Right lobe of liver (tissue), 6 donors: ENCODE measurements at regions not wholly inside any gene's neighbourhood (a gene's known extent, or its start where the extent isn't known, plus 50 kb on each side); places are given as distances from the start of the nearest gene placed in this dataset.

Experiments used
- ATAC-seq, 4 donors: fragments of 200-7000 bp; cut with Tn5 transposase; one replicate each; pipeline ENCODE4 v1.9.1; 2020; ENCODE audit warnings: mild to moderate bottlenecking in 4 of 4, moderate library complexity in 4 of 4
- DNase-seq, 3 donors: peaks; one replicate each; pipeline ENCODE4 v3.0.0-alpha.2; 2020
- H3K27ac ChIP-seq, 3 donors: fragments of 200-600 bp; one replicate each; pipeline ENCODE4 v1.8.0; 2022
- H3K27me3 ChIP-seq, 2 donors: fragments of 200-600 bp; one replicate each; pipeline ENCODE4 v1.8.0; 2022
- H3K36me3 ChIP-seq, 4 donors: fragments of 200-600 bp; sonication (generic) in 1 of 4; one replicate each; pipeline versions ENCODE4 v1.5.1 to v1.8.0; 2017 to 2022; ENCODE audit warnings: control low read depth in 1 of 4
- H3K4me1 ChIP-seq, 4 donors: fragments of 200-600 bp; sonication (generic) in 1 of 4; one replicate each; pipeline versions ENCODE4 v1.5.1 to v1.8.0; 2017 to 2022; ENCODE audit warnings: control low read depth in 1 of 4
- H3K4me3 ChIP-seq, 3 donors: fragments of 200-600 bp; one replicate each; pipeline ENCODE4 v1.8.0; 2022
- H3K9me3 ChIP-seq, 4 donors: fragments of 200-600 bp; sonication (generic) in 1 of 4; one replicate each; pipeline versions ENCODE4 v1.5.1 to v1.8.0; 2017 to 2022; ENCODE audit warnings: control low read depth in 1 of 4
- CTCF ChIP-seq, 4 donors: fragments of 200-600 bp in 3 of 4; fragments of 450-650 bp in 1 of 4; IDR thresholded peaks; one replicate each; pipeline versions ENCODE4 v1.5.1 to v1.8.0; 2016 to 2022; ENCODE audit warnings: antibody characterized with exemption in 4 of 4, mild to moderate bottlenecking in 2 of 4
- POLR2A ChIP-seq: fragments of 450-650 bp; IDR thresholded peaks from one replicate; pipeline ENCODE4 v1.6.1; 2017; ENCODE audit warnings: antibody characterized with exemption, mild to moderate bottlenecking
- WGBS: methylation state at CpG from one replicate; pipeline ENCODE4 v1.1.6; 2018; ENCODE audit warnings: low coverage, low lambda C conversion rate; ENCODE audit not compliant: insufficient coverage; ENCODE audit errors: missing lambda C conversion rate; 5-methylcytosine and 5-hydroxymethylcytosine counted together
- intact Hi-C, 2 donors: fragments of 100-400 bp; cut with DNase I; formaldehyde crosslinking; loops; one replicate each; pipeline versions ENCODE4 v1.11.2 to v1.14.1; 2022
- donor health status: DM: no; HTN: yes; CAD: no.
- donor health status: DM: no; HTN: no; CAD: no.
- donor health status: DM: no; HTN: no; CAD: no.
- donor health status: DM: no; HTN: yes; CAD: no.
- donor health status: DM: no; HTN: yes; CAD: no.

GRCh38 chr1:185561629-185562028 lies 172.6 kb upstream of the HMCN1 start:
- Histone ChIP-seq H3K36me3 (no peaks in the 10 kb centered on the region), H3K9me3 (no peaks in the 10 kb centered on the region), H3K4me3 (no peak overlapping the region), H3K27me3 (no peaks in the 10 kb centered on the region), H3K4me1 (no peaks in the 10 kb centered on the region), H3K27ac (no peak overlapping the region)
- no peak for DNase-seq
- TF ChIP-seq CTCF (IDR thresholded peaks at IDR 0.05), result no peak
- TF ChIP-seq POLR2A, result no peak
- no peak for ATAC-seq
- 35% methylated on average over 4 of the region's 4 CpGs for WGBS
- intact Hi-C loops, result no loop called here

- TF ChIP-seq POLR2A (no peak), CTCF (IDR thresholded peaks at IDR 0.05) (no peak)
- Histone ChIP-seq H3K9me3 (no peaks in the 10 kb centered on the region), H3K36me3 (no peaks in the 10 kb centered on the region), H3K27me3 (no peaks in the 10 kb centered on the region), H3K27ac (no peak overlapping the region), H3K4me3 (no peak overlapping the region), H3K4me1 (no peaks in the 10 kb centered on the region)
- peak; percentile 10 to 38 (median 24) for ATAC-seq
- intact Hi-C loops, result no loop called here
- no peak for DNase-seq
- 40% methylated on average over 3 of the region's 4 CpGs for WGBS
Observed at GRCh38 chr1:185560760-185561159, 173.4 kb upstream of the HMCN1 start.

GRCh38 chr1:185559684-185560331 lies 174.4 kb upstream of the HMCN1 start:
- 58% methylated on average over 3 of the region's 3 CpGs for WGBS
- H3K4me1 ChIP-seq, result no peaks in the 10 kb centered on the region
- no peaks in the 10 kb centered on the region for H3K27me3 ChIP-seq
- ATAC-seq (peak; percentile 90 to 99 (median 92)), DNase-seq (peak; percentile 33 to 62 (median 57))
- H3K4me3 ChIP-seq, result no peak overlapping the region
- H3K36me3 ChIP-seq, result no peaks in the 10 kb centered on the region
- H3K9me3 ChIP-seq, result no peaks in the 10 kb centered on the region
- TF ChIP-seq POLR2A, result no peak
- peak; percentile 24 to 67 (median 40) for TF ChIP-seq CTCF (IDR thresholded peaks at IDR 0.05)
- intact Hi-C loops, result no loop called here
- H3K27ac ChIP-seq, result no peak overlapping the region

GRCh38 chr1:185559151-185559550 lies 175.0 kb upstream of the HMCN1 start:
- intact Hi-C loops, result no loop called here
- H3K36me3 ChIP-seq, result no peaks in the 10 kb centered on the region
- H3K27me3 ChIP-seq, result no peaks in the 10 kb centered on the region
- H3K27ac ChIP-seq, result no peak overlapping the region
- H3K4me1 ChIP-seq, result no peaks in the 10 kb centered on the region
- WGBS, result 100% methylated on average over 1 of the region's 1 CpG
- no peak overlapping the region for H3K4me3 ChIP-seq
- DNase-seq, result no peak
- ATAC-seq, result no peak
- no peaks in the 10 kb centered on the region for H3K9me3 ChIP-seq
- TF ChIP-seq CTCF (IDR thresholded peaks at IDR 0.05) (no peak), POLR2A (no peak)
